H1 (cell line): ENCODE measurements at regions not wholly inside any gene's neighbourhood (a gene's known extent, or its start where the extent isn't known, plus 50 kb on each side); places are given as distances from the start of the nearest gene placed in this dataset.

Source experiments
- ATF2 ChIP-seq: IDR thresholded peaks from 2 replicates; pipeline ENCODE4 v1.6.1; 2012; ENCODE audit warnings: low read length, inconsistent platforms
- BRCA1 ChIP-seq: IDR thresholded peaks from 2 replicates; pipeline ENCODE4 v1.6.1; 2012; ENCODE audit warnings: low read depth, low read length, improper control_type of control experiment
- CHD1 ChIP-seq: IDR thresholded peaks from 2 replicates; pipeline ENCODE4 v1.6.1; 2012; ENCODE audit warnings: low read depth, low read length, improper control_type of control experiment
- POLR2A ChIP-seq, 2 experiments: IDR thresholded peaks; 1 replicate in 1 of 2; 2 replicates in 1 of 2; pipeline ENCODE4 v1.6.1; 2011; ENCODE audit warnings: low read depth in 2 of 2, low read length in 2 of 2, mild to moderate bottlenecking in 2 of 2; ENCODE audit errors: control extremely low read depth in 1 of 2
- RAD21 ChIP-seq, 2 experiments: IDR thresholded peaks in 1 of 2; conservative IDR thresholded peaks in 1 of 2; 2 replicates each; pipeline ENCODE4 v1.6.1; 2011; ENCODE audit warnings: low read depth in 2 of 2, low read length in 2 of 2, improper control_type of control experiment in 1 of 2, inconsistent platforms in 1 of 2, mild to moderate bottlenecking in 1 of 2, moderate library complexity in 1 of 2
- TCF12 ChIP-seq: IDR thresholded peaks from 2 replicates; pipeline ENCODE4 v1.6.1; 2011; ENCODE audit warnings: low read depth, mild to moderate bottlenecking, low read length
- TF ChIP-seq, protein P1 (sequence below), 3 experiments: IDR thresholded peaks; 1 replicate in 2 of 3; 2 replicates in 1 of 3; pipeline versions ENCODE4 v1.5.1 to v1.6.1; 2011; ENCODE audit warnings: low read length in 3 of 3, mild to moderate bottlenecking in 3 of 3, inconsistent platforms in 2 of 3, low read depth in 1 of 3, moderate library complexity in 1 of 3; ENCODE audit not compliant: insufficient read depth in 1 of 3; ENCODE audit errors: control extremely low read depth in 1 of 3

DNA sequence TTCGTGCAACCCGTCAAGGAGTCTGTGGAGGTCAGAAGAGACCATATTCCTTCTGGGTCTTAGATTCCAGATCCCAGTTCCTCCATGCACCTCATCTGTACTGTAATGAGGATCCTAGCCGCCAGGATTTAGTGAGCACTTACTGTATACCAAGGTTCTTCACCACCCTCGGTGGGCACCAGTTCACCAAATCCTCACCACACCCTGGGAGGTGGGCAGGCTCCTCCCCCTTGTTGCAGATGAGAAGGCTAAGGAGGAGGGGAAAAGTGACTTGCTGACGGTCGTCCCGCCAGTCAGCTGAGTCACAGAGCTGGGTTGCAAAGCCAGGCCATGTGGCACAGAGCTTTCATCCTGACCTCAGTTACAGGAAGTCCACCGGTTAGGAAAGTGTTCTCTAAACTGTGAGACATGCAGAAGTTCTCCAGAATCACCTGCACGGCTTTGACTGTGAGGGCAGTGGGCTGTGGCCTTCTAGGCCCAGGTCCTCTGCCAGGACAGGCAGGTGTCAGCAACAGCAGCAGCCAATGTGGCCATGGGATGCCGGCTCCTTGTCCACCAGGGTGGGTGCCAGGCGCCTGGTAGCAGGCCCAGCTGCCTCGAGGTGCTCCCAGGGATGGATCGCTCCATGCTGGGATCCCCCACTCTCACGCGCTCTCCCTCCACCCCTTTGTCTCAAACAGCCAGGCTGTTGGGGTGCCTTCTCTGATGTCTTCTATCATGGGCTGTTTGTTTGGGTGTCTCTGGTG, 240.3 kb upstream of the GSE1 start:
- TF ChIP-seq POLR2A (IDR thresholded peaks at IDR 0.05; ENCODE audit: control extremely low read depth in 1 of 2, low read depth in 2 of 2, low read length in 2 of 2) = no peak
- no peak for TF ChIP-seq ATF2
- TF ChIP-seq TCF12 = no peak
- TF ChIP-seq, protein P1, sequence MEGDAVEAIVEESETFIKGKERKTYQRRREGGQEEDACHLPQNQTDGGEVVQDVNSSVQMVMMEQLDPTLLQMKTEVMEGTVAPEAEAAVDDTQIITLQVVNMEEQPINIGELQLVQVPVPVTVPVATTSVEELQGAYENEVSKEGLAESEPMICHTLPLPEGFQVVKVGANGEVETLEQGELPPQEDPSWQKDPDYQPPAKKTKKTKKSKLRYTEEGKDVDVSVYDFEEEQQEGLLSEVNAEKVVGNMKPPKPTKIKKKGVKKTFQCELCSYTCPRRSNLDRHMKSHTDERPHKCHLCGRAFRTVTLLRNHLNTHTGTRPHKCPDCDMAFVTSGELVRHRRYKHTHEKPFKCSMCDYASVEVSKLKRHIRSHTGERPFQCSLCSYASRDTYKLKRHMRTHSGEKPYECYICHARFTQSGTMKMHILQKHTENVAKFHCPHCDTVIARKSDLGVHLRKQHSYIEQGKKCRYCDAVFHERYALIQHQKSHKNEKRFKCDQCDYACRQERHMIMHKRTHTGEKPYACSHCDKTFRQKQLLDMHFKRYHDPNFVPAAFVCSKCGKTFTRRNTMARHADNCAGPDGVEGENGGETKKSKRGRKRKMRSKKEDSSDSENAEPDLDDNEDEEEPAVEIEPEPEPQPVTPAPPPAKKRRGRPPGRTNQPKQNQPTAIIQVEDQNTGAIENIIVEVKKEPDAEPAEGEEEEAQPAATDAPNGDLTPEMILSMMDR (IDR thresholded peaks at IDR 0.05; ENCODE audit: control extremely low read depth in 1 of 3, insufficient read depth in 1 of 3, low read depth in 1 of 3, low read length in 3 of 3) = no peak
- no peak for TF ChIP-seq BRCA1
- TF ChIP-seq CHD1 = no peak
- TF ChIP-seq RAD21 (IDR thresholded peaks at IDR 0.05 in 1 of 2, conservative IDR thresholded peaks at IDR 0.05 in 1 of 2; ENCODE audit: low read depth in 2 of 2, low read length in 2 of 2) = no peak
